GM23338 (cell line): ENCODE measurements at regions not wholly inside any gene's neighbourhood (a gene's known extent, or its start where the extent isn't known, plus 50 kb on each side); places are given as distances from the start of the nearest gene placed in this dataset.

Experiments
- ATAC-seq: fragments of 200-7000 bp; cut with Tn5 transposase; 3 replicates; pipeline ENCODE4 v1.9.1; 2020
- DNase-seq: peaks from one replicate; pipeline ENCODE4 v3.0.0-alpha.2; 2015; ENCODE audit warnings: low spot score
- H2AFZ ChIP-seq: fragments of 200-600 bp; sonication (generic); 2 replicates; pipeline ENCODE4 v1.8.0; 2016; ENCODE audit warnings: antibody characterized with exemption, mild to moderate bottlenecking, moderate library complexity
- H3F3A ChIP-seq: fragments of 200-600 bp; sonication (generic); replicated peaks from 2 replicates; pipeline ENCODE4 v1.8.0; 2017; ENCODE audit warnings: antibody characterized with exemption, mixed run types, low read depth
- H3K27ac ChIP-seq: fragments of 200-600 bp; sonication (generic); 2 replicates; pipeline ENCODE4 v1.6.1; 2016; ENCODE audit warnings: low read depth
- H3K27me3 ChIP-seq: fragments of 200-600 bp; sonication (generic); 2 replicates; pipeline ENCODE4 v1.8.0; 2016; ENCODE audit warnings: mild to moderate bottlenecking, mixed run types, moderate library complexity; ENCODE audit not compliant: insufficient read depth
- H3K36me3 ChIP-seq: fragments of 200-600 bp; sonication (generic); 2 replicates; pipeline ENCODE4 v1.8.0; 2016; ENCODE audit warnings: mild to moderate bottlenecking; ENCODE audit not compliant: insufficient read depth
- H3K4me1 ChIP-seq: fragments of 200-600 bp; sonication (generic); 2 replicates; pipeline ENCODE4 v1.8.0; 2016; ENCODE audit warnings: mild to moderate bottlenecking, moderate library complexity; ENCODE audit not compliant: insufficient read depth
- H3K4me2 ChIP-seq: fragments of 200-600 bp; sonication (generic); 2 replicates; pipeline ENCODE4 v1.7.1; 2017; ENCODE audit warnings: mixed run types
- H3K4me3 ChIP-seq: fragments of 200-600 bp; sonication (generic); 2 replicates; pipeline ENCODE4 v1.6.1; 2016; ENCODE audit warnings: mixed run types
- H3K79me2 ChIP-seq: fragments of 200-600 bp; sonication (generic); replicated peaks from 2 replicates; pipeline ENCODE4 v1.8.0; 2017; ENCODE audit warnings: mild to moderate bottlenecking; ENCODE audit not compliant: insufficient read depth
- H3K9me2 ChIP-seq: fragments of 200-600 bp; sonication (generic); 2 replicates; pipeline ENCODE4 v1.8.0; 2017; ENCODE audit not compliant: insufficient read depth
- H4K20me1 ChIP-seq: fragments of 200-600 bp; sonication (generic); replicated peaks from 2 replicates; pipeline ENCODE4 v1.8.0; 2017; ENCODE audit warnings: mild to moderate bottlenecking; ENCODE audit not compliant: insufficient read depth
- H3K27ac Mint-ChIP-seq: 2 replicates; pipeline ENCODE4 v1.8.0; 2020; ENCODE audit warnings: inconsistent platforms, mild to moderate bottlenecking, moderate library complexity, mixed read lengths
- H3K27me3 Mint-ChIP-seq: 3 replicates; pipeline ENCODE4 v1.8.0; 2022; ENCODE audit warnings: low read depth, mild to moderate bottlenecking, moderate library complexity, mixed read lengths, inconsistent platforms; ENCODE audit not compliant: insufficient read depth, poor library complexity
- H3K36me3 Mint-ChIP-seq: 3 replicates; pipeline ENCODE4 v1.8.0; 2021; ENCODE audit warnings: low read depth, mild to moderate bottlenecking, inconsistent platforms, moderate library complexity, mixed read lengths
- H3K4me1 Mint-ChIP-seq: 3 replicates; pipeline ENCODE4 v1.8.0; 2020; ENCODE audit warnings: mild to moderate bottlenecking, inconsistent platforms, mixed read lengths
- H3K4me3 Mint-ChIP-seq: 3 replicates; pipeline ENCODE4 v1.8.0; 2021; ENCODE audit warnings: moderate library complexity, mild to moderate bottlenecking, inconsistent platforms, mixed read lengths
- H3K9me3 Mint-ChIP-seq: 3 replicates; pipeline ENCODE4 v1.8.0; 2020; ENCODE audit warnings: moderate library complexity, mild to moderate bottlenecking, inconsistent platforms, mixed read lengths
- EZH2phosphoT487 ChIP-seq: fragments of 200-600 bp; sonication (generic); IDR thresholded peaks from one replicate; pipeline ENCODE4 v1.8.1; 2018; ENCODE audit warnings: antibody characterized with exemption; ENCODE audit not compliant: unreplicated experiment
- ZNF331 ChIP-seq: fragments of 250-450 bp; sonication (Bioruptor Pico); IDR thresholded peaks from 2 replicates; pipeline ENCODE4 v1.5.0; 2020; ENCODE audit warnings: low read depth, mild to moderate bottlenecking, moderate library complexity
- TF ChIP-seq, protein P1 (sequence below): IDR thresholded peaks from 2 replicates; pipeline ENCODE4 v1.6.1; 2016; ENCODE audit warnings: antibody characterized with exemption
- TF ChIP-seq, protein P2 (sequence below): fragments of 250-450 bp; sonication (Bioruptor Pico); IDR thresholded peaks from 2 replicates; pipeline ENCODE4 v1.5.0; 2020; ENCODE audit warnings: mild to moderate bottlenecking, moderate library complexity

DNA sequence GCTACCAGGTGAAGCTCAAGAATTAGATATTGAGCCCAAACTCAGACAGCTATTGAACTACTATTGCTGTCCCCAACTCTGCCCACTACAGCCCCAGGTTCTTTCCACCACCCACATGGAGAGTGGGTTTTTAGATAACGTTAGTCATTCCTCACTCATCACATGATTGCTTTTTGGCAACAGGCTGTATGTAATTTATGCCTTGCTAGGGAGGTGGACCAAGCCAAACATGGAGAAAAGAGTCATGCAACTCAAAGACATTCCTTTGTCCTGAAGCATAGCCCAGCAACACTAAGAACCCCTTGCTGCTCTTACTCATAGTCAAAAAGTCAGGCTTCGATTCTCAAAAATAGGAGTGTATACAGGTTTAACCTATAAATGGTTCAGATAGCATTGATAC, 275.9 kb upstream of the VCX3A start:
- H3K27me3 ChIP-seq = no peaks in the 10 kb centered on the region
- no peak overlapping the region for H3K27ac Mint-ChIP-seq
- DNase-seq = no peak

More for the DNA sequence above, 275.9 kb upstream of the VCX3A start:
- no peaks in the 10 kb centered on the region; the same call in 2 of the 3 replicates for H3K9me3 Mint-ChIP-seq
- H3K27ac ChIP-seq = no peak overlapping the region
- no peak for ATAC-seq
- no peak overlapping the region for H3K4me2 ChIP-seq
- H3K9me2 ChIP-seq = no peaks in the 10 kb centered on the region
- H4K20me1 ChIP-seq = no peaks in the 10 kb centered on the region
- no peaks in the 10 kb centered on the region for H3K4me1 ChIP-seq
- H3F3A ChIP-seq = no peaks in the 10 kb centered on the region
- no peak overlapping the region for H2AFZ ChIP-seq
- H3K36me3 ChIP-seq = no peaks in the 10 kb centered on the region
- TF ChIP-seq, protein P1, sequence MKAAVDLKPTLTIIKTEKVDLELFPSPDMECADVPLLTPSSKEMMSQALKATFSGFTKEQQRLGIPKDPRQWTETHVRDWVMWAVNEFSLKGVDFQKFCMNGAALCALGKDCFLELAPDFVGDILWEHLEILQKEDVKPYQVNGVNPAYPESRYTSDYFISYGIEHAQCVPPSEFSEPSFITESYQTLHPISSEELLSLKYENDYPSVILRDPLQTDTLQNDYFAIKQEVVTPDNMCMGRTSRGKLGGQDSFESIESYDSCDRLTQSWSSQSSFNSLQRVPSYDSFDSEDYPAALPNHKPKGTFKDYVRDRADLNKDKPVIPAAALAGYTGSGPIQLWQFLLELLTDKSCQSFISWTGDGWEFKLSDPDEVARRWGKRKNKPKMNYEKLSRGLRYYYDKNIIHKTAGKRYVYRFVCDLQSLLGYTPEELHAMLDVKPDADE = no peak
- TF ChIP-seq, protein P2, sequence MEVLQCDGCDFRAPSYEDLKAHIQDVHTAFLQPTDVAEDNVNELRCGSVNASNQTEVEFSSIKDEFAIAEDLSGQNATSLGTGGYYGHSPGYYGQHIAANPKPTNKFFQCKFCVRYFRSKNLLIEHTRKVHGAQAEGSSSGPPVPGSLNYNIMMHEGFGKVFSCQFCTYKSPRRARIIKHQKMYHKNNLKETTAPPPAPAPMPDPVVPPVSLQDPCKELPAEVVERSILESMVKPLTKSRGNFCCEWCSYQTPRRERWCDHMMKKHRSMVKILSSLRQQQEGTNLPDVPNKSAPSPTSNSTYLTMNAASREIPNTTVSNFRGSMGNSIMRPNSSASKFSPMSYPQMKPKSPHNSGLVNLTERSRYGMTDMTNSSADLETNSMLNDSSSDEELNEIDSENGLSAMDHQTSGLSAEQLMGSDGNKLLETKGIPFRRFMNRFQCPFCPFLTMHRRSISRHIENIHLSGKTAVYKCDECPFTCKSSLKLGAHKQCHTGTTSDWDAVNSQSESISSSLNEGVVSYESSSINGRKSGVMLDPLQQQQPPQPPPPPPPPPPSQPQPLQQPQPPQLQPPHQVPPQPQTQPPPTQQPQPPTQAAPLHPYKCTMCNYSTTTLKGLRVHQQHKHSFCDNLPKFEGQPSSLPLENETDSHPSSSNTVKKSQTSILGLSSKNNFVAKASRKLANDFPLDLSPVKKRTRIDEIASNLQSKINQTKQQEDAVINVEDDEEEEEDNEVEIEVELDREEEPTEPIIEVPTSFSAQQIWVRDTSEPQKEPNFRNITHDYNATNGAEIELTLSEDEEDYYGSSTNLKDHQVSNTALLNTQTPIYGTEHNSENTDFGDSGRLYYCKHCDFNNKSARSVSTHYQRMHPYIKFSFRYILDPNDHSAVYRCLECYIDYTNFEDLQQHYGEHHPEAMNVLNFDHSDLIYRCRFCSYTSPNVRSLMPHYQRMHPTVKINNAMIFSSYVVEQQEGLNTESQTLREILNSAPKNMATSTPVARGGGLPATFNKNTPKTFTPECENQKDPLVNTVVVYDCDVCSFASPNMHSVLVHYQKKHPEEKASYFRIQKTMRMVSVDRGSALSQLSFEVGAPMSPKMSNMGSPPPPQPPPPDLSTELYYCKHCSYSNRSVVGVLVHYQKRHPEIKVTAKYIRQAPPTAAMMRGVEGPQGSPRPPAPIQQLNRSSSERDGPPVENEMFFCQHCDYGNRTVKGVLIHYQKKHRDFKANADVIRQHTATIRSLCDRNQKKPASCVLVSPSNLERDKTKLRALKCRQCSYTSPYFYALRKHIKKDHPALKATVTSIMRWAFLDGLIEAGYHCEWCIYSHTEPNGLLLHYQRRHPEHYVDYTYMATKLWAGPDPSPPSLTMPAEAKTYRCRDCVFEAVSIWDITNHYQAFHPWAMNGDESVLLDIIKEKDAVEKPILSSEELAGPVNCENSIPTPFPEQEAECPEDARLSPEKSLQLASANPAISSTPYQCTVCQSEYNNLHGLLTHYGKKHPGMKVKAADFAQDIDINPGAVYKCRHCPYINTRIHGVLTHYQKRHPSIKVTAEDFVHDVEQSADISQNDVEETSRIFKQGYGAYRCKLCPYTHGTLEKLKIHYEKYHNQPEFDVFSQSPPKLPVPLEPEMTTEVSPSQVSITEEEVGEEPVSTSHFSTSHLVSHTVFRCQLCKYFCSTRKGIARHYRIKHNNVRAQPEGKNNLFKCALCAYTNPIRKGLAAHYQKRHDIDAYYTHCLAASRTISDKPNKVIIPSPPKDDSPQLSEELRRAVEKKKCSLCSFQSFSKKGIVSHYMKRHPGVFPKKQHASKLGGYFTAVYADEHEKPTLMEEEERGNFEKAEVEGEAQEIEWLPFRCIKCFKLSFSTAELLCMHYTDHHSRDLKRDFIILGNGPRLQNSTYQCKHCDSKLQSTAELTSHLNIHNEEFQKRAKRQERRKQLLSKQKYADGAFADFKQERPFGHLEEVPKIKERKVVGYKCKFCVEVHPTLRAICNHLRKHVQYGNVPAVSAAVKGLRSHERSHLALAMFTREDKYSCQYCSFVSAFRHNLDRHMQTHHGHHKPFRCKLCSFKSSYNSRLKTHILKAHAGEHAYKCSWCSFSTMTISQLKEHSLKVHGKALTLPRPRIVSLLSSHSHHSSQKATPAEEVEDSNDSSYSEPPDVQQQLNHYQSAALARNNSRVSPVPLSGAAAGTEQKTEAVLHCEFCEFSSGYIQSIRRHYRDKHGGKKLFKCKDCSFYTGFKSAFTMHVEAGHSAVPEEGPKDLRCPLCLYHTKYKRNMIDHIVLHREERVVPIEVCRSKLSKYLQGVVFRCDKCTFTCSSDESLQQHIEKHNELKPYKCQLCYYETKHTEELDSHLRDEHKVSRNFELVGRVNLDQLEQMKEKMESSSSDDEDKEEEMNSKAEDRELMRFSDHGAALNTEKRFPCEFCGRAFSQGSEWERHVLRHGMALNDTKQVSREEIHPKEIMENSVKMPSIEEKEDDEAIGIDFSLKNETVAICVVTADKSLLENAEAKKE (CRISPR knock-in tag) = no peak
- TF ChIP-seq EZH2phosphoT487 (no peak), ZNF331 (CRISPR knock-in tag) (no peak)
- no peak overlapping the region for H3K4me3 Mint-ChIP-seq
- no peaks in the 10 kb centered on the region for H3K36me3 Mint-ChIP-seq
- H3K27me3 Mint-ChIP-seq = no peaks in the 10 kb centered on the region
- H3K79me2 ChIP-seq = no peaks in the 10 kb centered on the region
- H3K4me3 ChIP-seq = no peak overlapping the region
- peaks cover 7% of the 10 kb centered on the region; the same call in 2 of the 3 replicates for H3K4me1 Mint-ChIP-seq
